Fibroblast of lung (primary cell): ENCODE measurements at regions not wholly inside any gene's neighbourhood (a gene's known extent, or its start where the extent isn't known, plus 50 kb on each side); places are given as distances from the start of the nearest gene placed in this dataset.
"Not testable (repeated sequence)": the region's sequence is repeated elsewhere in the genome, so short reads cannot be mapped to it uniquely, and the experiment has no call there.

Source experiments
- DNase-seq, 2 donors: peaks; one replicate each; pipeline versions ENCODE4 v3.0.0 to v3.0.0-alpha.2; 2010; ENCODE audit warnings: low read depth in 2 of 2
- H2AFZ ChIP-seq: 2 replicates; pipeline ENCODE4 v1.5.1; 2012; ENCODE audit warnings: low read length, control low read depth, inconsistent platforms
- H3K27ac ChIP-seq: 2 replicates; pipeline ENCODE4 v1.5.1; 2011; ENCODE audit warnings: low read length, control low read depth; ENCODE audit not compliant: insufficient read depth
- H3K27me3 ChIP-seq: 2 replicates; pipeline ENCODE4 v1.5.1; 2011; ENCODE audit warnings: mild to moderate bottlenecking, low read length; ENCODE audit not compliant: control insufficient read depth, insufficient read depth
- H3K36me3 ChIP-seq: 2 replicates; pipeline ENCODE4 v1.5.1; 2011; ENCODE audit warnings: low read length; ENCODE audit not compliant: control insufficient read depth, insufficient read depth
- H3K4me1 ChIP-seq: 2 replicates; pipeline ENCODE4 v1.5.1; 2011; ENCODE audit warnings: low read length; ENCODE audit not compliant: control insufficient read depth, insufficient read depth; ENCODE audit errors: extremely low read depth
- H3K4me2 ChIP-seq: 2 replicates; pipeline ENCODE4 v1.5.1; 2011; ENCODE audit warnings: low read length, control low read depth; ENCODE audit not compliant: insufficient read depth; ENCODE audit errors: extremely low read depth
- H3K4me3 ChIP-seq, 4 experiments: fragments of 200-600 bp in 1 of 4; sonication (generic) in 1 of 4; replicated peaks in 1 of 4; 2 replicates each; pipeline ENCODE4 v1.5.1; 2011 to 2016; ENCODE audit warnings: low read length in 4 of 4, low read depth in 3 of 4, mild to moderate bottlenecking in 3 of 4, control low read depth in 2 of 4, inconsistent platforms in 1 of 4, mixed read lengths in 1 of 4; ENCODE audit not compliant: insufficient read depth in 1 of 4; ENCODE audit errors: control extremely low read depth in 1 of 4
- H3K79me2 ChIP-seq: 2 replicates; pipeline ENCODE4 v1.5.1; 2012; ENCODE audit warnings: mild to moderate bottlenecking, low read length, inconsistent platforms; ENCODE audit not compliant: control insufficient read depth, insufficient read depth
- H3K9ac ChIP-seq: 2 replicates; pipeline ENCODE4 v1.5.1; 2011; ENCODE audit warnings: mild to moderate bottlenecking, low read length, control low read depth; ENCODE audit not compliant: insufficient read depth
- H3K9me3 ChIP-seq: 2 replicates; pipeline ENCODE4 v1.5.1; 2012; ENCODE audit warnings: low read depth, low read length; ENCODE audit not compliant: control insufficient read depth, insufficient read depth
- H4K20me1 ChIP-seq: 2 replicates; pipeline ENCODE4 v1.5.1; 2011; ENCODE audit warnings: low read length; ENCODE audit not compliant: control insufficient read depth, insufficient read depth; ENCODE audit errors: extremely low read depth
- CTCF ChIP-seq, 2 donors: IDR thresholded peaks in 1 of 2; conservative IDR thresholded peaks in 1 of 2; 1 replicate in 1 of 2; 2 replicates in 1 of 2; pipeline ENCODE4 v1.5.1; 2011 to 2012; ENCODE audit warnings: low read length in 2 of 2, control low read depth in 1 of 2, inconsistent platforms in 1 of 2, low read depth in 1 of 2, mild to moderate bottlenecking in 1 of 2
- EZH2 ChIP-seq: IDR thresholded peaks from 2 replicates; pipeline ENCODE4 v1.5.1; 2012; ENCODE audit warnings: low read length, control low read depth, mild to moderate bottlenecking; ENCODE audit errors: missing control alignments

- Histone ChIP-seq H3K4me1 (no peaks in the 10 kb centered on the region), H3K9me3 (no peaks in the 10 kb centered on the region), H4K20me1 (no peaks in the 10 kb centered on the region), H3K4me2 (no peak overlapping the region), H2AFZ (no peak overlapping the region), H3K36me3 (no peaks in the 10 kb centered on the region), H3K27ac (no peak overlapping the region), H3K4me3 (no peak overlapping the region), H3K9ac (no peak overlapping the region), H3K27me3 (no peaks in the 10 kb centered on the region), H3K79me2 (no peaks in the 10 kb centered on the region)
- TF ChIP-seq CTCF (conservative IDR thresholded peaks at IDR 0.05 in 1 of 2, IDR thresholded peaks at IDR 0.05 in 1 of 2; ENCODE audit: low read depth in 1 of 2, low read length in 2 of 2): no peak
- TF ChIP-seq EZH2: no peak
- DNase-seq: no peak
Measured at GRCh38 chr19:20276011-20276731, 109.2 kb downstream of the ZNF486 start.

GRCh38 chr19:20273951-20274570 is 107.0 kb downstream of the ZNF486 start:
- H3K9me3 ChIP-seq: no peaks in the 10 kb centered on the region
- H3K9ac ChIP-seq: no peak overlapping the region
- no peak overlapping the region for H3K4me2 ChIP-seq
- no peaks in the 10 kb centered on the region for H3K36me3 ChIP-seq
- no peak overlapping the region for H3K27ac ChIP-seq
- TF ChIP-seq EZH2: no peak
- no peak for TF ChIP-seq CTCF (conservative IDR thresholded peaks at IDR 0.05 in 1 of 2, IDR thresholded peaks at IDR 0.05 in 1 of 2; ENCODE audit: low read depth in 1 of 2, low read length in 2 of 2)
- no peaks in the 10 kb centered on the region for H3K4me1 ChIP-seq
- H2AFZ ChIP-seq: no peak overlapping the region
- no peaks in the 10 kb centered on the region for H4K20me1 ChIP-seq
- H3K27me3 ChIP-seq: no peaks in the 10 kb centered on the region
- no peaks in the 10 kb centered on the region for H3K79me2 ChIP-seq
- no peak for DNase-seq
- H3K4me3 ChIP-seq: no peak overlapping the region

- no peaks in the 10 kb centered on the region for H3K4me1 ChIP-seq
- H3K27ac ChIP-seq: no peak overlapping the region
- no peak overlapping the region for H3K9ac ChIP-seq
- no peak overlapping the region for H3K4me3 ChIP-seq
- H3K36me3 ChIP-seq: no peaks in the 10 kb centered on the region
- no peak for DNase-seq
- no peaks in the 10 kb centered on the region for H3K27me3 ChIP-seq
- H3K79me2 ChIP-seq: no peaks in the 10 kb centered on the region
- H3K9me3 ChIP-seq: no peaks in the 10 kb centered on the region
- H2AFZ ChIP-seq: no peak overlapping the region
- H4K20me1 ChIP-seq: no peaks in the 10 kb centered on the region
- H3K4me2 ChIP-seq: no peak overlapping the region
- TF ChIP-seq EZH2 (no peak), CTCF (conservative IDR thresholded peaks at IDR 0.05 in 1 of 2, IDR thresholded peaks at IDR 0.05 in 1 of 2; ENCODE audit: low read depth in 1 of 2, low read length in 2 of 2) (no peak)
Measured at GRCh38 chr19:20273376-20273775, 106.4 kb downstream of the ZNF486 start.

GRCh38 chr19:20272627-20273010 is 105.6 kb downstream of the ZNF486 start:
- not testable (repeated sequence) for H3K4me2 ChIP-seq, H3K9ac ChIP-seq, H2AFZ ChIP-seq, DNase-seq, H3K9me3 ChIP-seq, H3K36me3 ChIP-seq, H3K27me3 ChIP-seq, H3K4me1 ChIP-seq, H4K20me1 ChIP-seq, H3K79me2 ChIP-seq, H3K4me3 ChIP-seq, H3K27ac ChIP-seq
